HL-60 (cell line): ENCODE measurements at regions not wholly inside any gene's neighbourhood (a gene's known extent, or its start where the extent isn't known, plus 50 kb on each side); places are given as distances from the start of the nearest gene placed in this dataset.
A peak's percentile ranks its signal among the peaks of the same experiment; 100 is the strongest.

Experiments
- DNase-seq, 2 experiments: peaks; one replicate each; pipeline ENCODE4 v3.0.0-alpha.2; 2010 to 2020; ENCODE audit warnings: low read depth in 1 of 2, low spot score in 1 of 2
- H3K27ac ChIP-seq: fragments of 250-450 bp; sonication (Bioruptor Pico); replicated peaks from 2 replicates; pipeline ENCODE4 v1.5.1; 2020; ENCODE audit warnings: mild to moderate bottlenecking, moderate library complexity
- H3K27me3 ChIP-seq: fragments of 250-450 bp; sonication (Bioruptor Pico); 2 replicates; pipeline ENCODE4 v1.5.1; 2021; ENCODE audit warnings: mild to moderate bottlenecking, moderate library complexity; ENCODE audit not compliant: insufficient read depth, poor library complexity, severe bottlenecking
- H3K4me3 ChIP-seq: replicated peaks from 2 replicates; pipeline ENCODE4 v1.5.1; 2011; ENCODE audit warnings: mild to moderate bottlenecking, control low read depth, low read length; ENCODE audit not compliant: insufficient read depth
- CTCF ChIP-seq: IDR thresholded peaks from one replicate; pipeline ENCODE4 v1.5.1; 2011; ENCODE audit warnings: low read length, control low read depth, inconsistent platforms; ENCODE audit not compliant: insufficient read depth
- GABPA ChIP-seq: IDR thresholded peaks from 2 replicates; pipeline ENCODE4 v1.6.1; 2012; ENCODE audit warnings: low read depth
- POLR2AphosphoS5 ChIP-seq: IDR thresholded peaks from 2 replicates; pipeline ENCODE4 v1.6.1; 2012; ENCODE audit warnings: low read depth
- REST ChIP-seq: IDR thresholded peaks from 2 replicates; pipeline ENCODE4 v1.6.1; 2012; ENCODE audit warnings: low read depth; ENCODE audit not compliant: insufficient replicate concordance
- SPI1 ChIP-seq: IDR thresholded peaks from 2 replicates; pipeline ENCODE4 v1.6.1; 2012; ENCODE audit warnings: low read depth, mild to moderate bottlenecking, borderline replicate concordance

GRCh38 chr7:17404006-17404405, 105.6 kb downstream of the AHR start:
- Histone ChIP-seq H3K27me3 (no peaks in the 10 kb centered on the region), H3K27ac (no peak overlapping the region), H3K4me3 (no peak overlapping the region)
- DNase-seq, result no peak
- TF ChIP-seq POLR2AphosphoS5, result no peak
- no peak for TF ChIP-seq GABPA
- TF ChIP-seq CTCF, result no peak
- no peak for TF ChIP-seq SPI1
- TF ChIP-seq REST, result no peak

GRCh38 chr7:17405786-17406185, 107.3 kb downstream of the AHR start:
- DNase-seq, result peak in 1 of 2 experiments; percentile 34
- Histone ChIP-seq H3K27me3 (no peaks in the 10 kb centered on the region), H3K4me3 (no peak overlapping the region), H3K27ac (no peak overlapping the region)
- TF ChIP-seq SPI1, result no peak
- no peak for TF ChIP-seq GABPA

DNA sequence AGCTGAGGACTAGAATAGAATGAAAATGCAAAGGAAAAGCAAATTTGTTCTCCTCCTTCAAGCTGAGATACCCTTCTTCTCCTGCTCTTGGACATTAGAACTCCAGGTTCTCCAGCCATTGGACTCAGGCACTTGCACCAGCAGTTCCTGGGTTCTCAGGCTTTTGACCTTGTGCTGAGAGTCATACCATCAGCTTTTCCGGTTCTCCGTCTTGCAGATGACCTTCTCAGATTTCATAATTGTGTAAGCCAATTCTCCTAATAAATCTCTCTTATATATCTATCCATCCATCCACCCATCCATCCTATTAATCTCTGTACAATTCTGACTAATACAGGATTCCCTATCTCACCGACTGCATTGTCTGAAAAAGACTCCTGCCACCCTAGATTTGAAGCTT, 108.3 kb downstream of the AHR start:
- no peak for DNase-seq
- TF ChIP-seq REST, result no peak
- no peak for TF ChIP-seq SPI1
- no peak for TF ChIP-seq CTCF
- TF ChIP-seq GABPA, result no peak
- no peaks in the 10 kb centered on the region for H3K27me3 ChIP-seq
- no peak overlapping the region for H3K27ac ChIP-seq
- H3K4me3 ChIP-seq, result no peak overlapping the region

DNA sequence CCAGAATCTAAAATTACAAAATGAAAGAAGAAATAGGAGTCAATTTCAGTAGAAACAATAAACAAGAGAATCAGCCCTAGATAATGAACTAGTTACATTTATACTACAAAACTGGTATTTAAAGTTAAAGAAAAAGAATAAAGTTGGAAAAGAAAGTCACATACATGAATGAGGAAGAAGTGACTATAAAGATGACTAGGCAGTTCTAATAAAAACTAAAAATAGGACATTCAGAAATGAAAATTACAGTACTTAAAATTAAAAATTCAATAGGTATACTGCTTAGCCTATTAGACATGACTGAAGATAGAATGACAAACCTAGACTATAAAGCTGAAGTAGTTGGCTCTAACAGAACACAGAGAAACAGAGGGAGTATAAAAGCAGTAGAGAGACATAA, 108.8 kb downstream of the AHR start:
- H3K4me3 ChIP-seq, result no peak overlapping the region
- no peak for TF ChIP-seq POLR2AphosphoS5
- TF ChIP-seq SPI1, result no peak
- no peak for TF ChIP-seq REST
- no peak for TF ChIP-seq GABPA
- no peak for TF ChIP-seq CTCF
- no peak for DNase-seq
- no peaks in the 10 kb centered on the region for H3K27me3 ChIP-seq
- no peak overlapping the region for H3K27ac ChIP-seq
